ENCODE measurements at regions not wholly inside any gene's neighbourhood (a gene's known extent, or its start where the extent isn't known, plus 50 kb on each side); places are given as distances from the start of the nearest gene placed in this dataset.
"Not testable (repeated sequence)": the region's sequence is repeated elsewhere in the genome, so short reads cannot be mapped to it uniquely, and the experiment has no call there.

DNA sequence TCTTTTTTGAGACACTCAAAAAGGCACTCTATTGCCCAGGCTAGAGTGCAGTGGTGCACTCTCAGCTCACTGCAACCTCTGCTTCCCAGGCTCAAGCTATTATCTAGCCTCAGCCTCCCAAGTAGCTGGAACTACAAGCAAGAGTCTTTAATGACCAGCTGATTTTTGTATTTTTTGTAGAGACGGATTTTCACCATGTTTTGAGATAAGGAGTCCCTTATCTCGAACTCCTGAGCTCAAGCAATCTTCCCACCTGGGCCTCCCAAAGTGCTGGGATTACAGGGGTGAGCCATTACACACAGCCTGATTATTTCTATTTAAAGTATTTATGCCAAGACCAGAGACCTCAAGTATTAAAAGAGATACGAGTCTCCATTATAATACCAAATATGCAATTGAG, 566.1 kb upstream of the CA10 start:
- DNase-seq, result no peak

GRCh38 chr17:52721910-52722309, 563.4 kb upstream of the CA10 start:
- no peak for DNase-seq

GRCh38 chr17:52710363-52710901, 551.9 kb upstream of the CA10 start:
- DNase-seq, result no peak

GRCh38 chr17:52709724-52710123, 551.2 kb upstream of the CA10 start:
- no peak for DNase-seq

GRCh38 chr17:52696362-52696761, 537.8 kb upstream of the CA10 start:
- no peak for DNase-seq

GRCh38 chr17:52686140-52686539, 527.6 kb upstream of the CA10 start:
- DNase-seq, result no peak

GRCh38 chr17:52681480-52681879, 523.0 kb upstream of the CA10 start:
- no peak for DNase-seq

DNA sequence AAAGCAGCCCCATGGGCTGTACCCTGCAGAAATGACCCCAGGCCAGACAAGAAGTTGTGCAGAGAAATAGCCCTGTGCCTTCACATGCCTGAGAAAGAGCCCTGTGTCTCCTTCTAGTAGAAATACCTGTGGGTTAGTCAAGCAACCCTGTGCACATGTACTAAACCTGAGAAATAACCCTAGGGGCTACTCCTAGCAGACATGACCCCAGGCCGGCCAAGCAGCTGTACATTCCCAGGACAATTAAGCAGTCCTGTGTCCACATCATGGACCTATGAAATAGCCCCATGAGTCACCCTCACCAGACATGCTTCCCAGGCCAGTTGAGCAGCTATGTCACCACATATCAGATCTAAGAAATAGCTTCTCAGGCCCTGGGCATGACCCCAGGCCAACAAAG, 519.7 kb upstream of the CA10 start:
- no peak for DNase-seq

- no peak for DNase-seq
These were observed 516.2 kb upstream of the CA10 start for GRCh38 chr17:52674686-52675085.

- DNase-seq, result no peak
These were observed 515.3 kb upstream of the CA10 start for GRCh38 chr17:52673791-52674190.

DNA sequence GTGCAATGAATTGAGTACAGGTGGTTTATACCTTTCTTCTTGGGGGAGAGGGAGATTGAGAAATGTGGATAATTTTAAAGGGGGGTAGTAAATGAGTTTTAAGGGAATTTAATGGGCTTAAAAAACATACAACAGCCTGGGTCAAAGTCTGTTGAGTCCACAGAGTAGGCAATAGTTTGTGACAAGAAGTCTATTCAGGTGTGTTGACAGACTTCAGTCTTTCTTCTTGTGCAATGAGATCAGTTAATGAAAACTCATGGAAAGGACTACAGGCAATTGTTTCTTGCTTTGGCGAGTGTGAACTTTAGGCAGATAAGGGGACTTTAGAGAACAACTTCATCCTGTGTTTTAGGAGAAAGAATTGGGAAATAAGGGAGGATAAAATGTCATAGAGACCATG, 507.8 kb upstream of the CA10 start:
- no peak for DNase-seq

GRCh38 chr17:52660692-52661091, 502.2 kb upstream of the CA10 start:
- DNase-seq, result no peak

DNA sequence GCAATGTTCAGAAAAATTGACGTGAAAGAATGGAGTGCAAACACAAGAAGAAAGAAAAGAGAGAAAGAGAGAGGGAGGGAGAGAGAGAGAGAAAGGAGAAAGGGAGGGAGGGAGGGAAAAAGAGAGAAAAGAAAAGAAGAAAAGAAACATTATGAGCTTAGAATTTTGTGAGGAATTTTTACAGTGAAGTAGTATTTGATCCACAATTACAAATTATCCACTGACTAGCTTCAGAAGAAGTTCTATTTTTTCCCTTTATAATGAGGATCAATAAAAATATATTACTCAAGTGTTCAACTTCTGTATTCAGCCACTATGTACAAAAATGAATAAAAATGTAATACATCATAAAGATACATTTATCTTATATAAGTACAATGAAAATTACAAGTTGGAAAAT, 494.5 kb upstream of the CA10 start:
- no peak for DNase-seq

GRCh38 chr17:52648995-52649394, 490.5 kb upstream of the CA10 start:
- no peak for DNase-seq

DNA sequence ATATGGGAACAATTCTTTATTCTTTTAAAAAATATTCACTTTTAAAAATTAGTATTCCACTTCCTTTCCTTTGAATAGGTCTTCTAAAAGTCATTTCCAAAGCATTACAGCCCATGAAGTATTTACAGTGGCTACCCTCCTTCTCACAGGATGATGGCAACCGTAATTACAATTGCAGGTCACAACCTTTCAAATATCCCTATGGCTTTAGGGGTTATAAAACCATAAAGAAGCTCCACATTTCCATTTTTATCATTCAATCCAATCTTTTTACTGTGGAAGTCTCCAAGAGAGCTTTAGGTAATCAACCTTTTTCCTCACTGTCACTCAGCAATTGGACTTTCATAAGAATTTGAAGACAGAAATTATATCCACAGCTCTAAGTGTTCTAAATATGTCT, 488.9 kb upstream of the CA10 start:
- no peak for DNase-seq

GRCh38 chr17:52636443-52636842, 477.9 kb upstream of the CA10 start:
- no peak for DNase-seq

DNA sequence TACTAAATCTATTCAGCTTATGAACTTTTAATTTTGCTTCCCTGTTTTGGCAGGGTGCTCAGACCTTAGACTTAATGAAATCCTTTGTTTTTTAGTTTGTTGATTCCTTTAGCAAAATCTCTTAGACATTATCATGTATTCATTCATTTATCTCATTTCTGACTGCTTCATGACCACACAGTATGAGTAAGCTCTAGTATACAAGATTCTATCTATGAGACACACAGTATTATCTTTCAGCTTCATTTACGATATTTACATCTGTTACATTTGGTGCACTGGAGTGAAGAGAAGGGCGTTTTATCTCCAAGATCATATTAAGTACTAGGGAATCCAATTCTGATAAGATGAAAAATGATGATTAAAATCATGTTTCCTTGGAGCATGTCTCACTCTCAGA, 448.1 kb upstream of the CA10 start:
- DNase-seq, result no peak

DNA sequence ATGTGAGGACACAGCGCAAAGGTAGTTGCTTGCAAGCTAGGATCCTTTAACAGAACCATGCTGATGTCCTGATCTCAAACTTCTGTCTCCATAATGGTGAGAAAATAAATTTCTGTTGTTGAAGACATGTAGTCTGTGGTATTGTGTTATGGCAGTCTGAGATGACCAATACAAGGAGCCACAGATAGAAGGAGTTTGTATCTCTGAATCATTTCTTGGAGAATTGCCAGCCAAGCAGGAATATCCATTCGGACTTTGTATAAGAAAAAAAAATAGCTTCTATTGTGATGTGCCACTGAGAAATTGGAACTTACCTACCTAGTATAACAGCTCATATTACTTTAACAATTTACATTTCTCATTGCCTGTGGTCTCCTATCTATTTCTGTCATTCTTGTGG, 447.6 kb upstream of the CA10 start:
- DNase-seq, result no peak

- no peak for DNase-seq
These were observed 445.6 kb upstream of the CA10 start for GRCh38 chr17:52604105-52604504.

- not testable (repeated sequence) for DNase-seq
These were observed 439.1 kb upstream of the CA10 start for GRCh38 chr17:52597452-52598215.

DNA sequence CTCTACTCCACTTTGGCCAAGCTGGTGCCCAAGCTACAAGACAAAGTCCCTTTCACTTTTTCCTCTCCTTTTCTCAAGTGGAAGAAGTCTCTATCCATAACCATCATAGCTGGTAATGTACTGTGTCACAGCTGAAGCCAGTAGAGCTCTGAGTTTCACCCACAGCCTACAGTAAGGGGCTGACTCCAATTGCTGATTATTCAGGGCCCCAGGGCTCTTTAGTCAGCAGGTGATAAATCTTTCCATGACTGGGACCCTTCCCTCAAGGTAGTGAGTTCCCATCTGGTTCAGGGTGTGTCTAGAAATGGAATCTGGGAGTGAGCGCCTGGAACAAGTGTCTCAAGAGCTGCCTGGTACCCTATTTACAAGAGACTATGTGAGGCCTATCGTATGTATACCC, 436.0 kb upstream of the CA10 start:
- no peak for DNase-seq

DNA sequence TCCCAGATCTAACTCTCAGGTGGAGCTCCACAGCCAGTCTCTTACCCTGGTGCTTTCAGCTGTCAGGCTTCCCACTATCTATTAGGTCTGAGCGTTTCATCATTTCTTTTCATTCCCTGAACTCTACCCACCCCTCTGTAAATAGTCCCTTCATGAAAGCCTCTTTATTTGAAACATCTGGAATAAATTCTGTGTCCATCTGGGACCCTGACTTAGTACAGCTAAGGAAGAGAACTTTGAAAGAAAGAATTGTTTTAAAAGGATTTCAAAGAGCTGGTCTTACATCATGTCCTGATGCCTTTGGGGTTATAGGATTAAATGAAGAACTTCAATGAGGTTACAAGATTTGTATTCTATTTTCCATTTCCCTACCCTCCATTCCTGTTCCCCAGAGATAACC, 388.5 kb upstream of the CA10 start:
- no peak for DNase-seq

- no peak for DNase-seq
These were observed 388.0 kb upstream of the CA10 start for GRCh38 chr17:52546493-52546892.

- no peak for DNase-seq
These were observed 378.9 kb upstream of the CA10 start for GRCh38 chr17:52537421-52537820.

DNA sequence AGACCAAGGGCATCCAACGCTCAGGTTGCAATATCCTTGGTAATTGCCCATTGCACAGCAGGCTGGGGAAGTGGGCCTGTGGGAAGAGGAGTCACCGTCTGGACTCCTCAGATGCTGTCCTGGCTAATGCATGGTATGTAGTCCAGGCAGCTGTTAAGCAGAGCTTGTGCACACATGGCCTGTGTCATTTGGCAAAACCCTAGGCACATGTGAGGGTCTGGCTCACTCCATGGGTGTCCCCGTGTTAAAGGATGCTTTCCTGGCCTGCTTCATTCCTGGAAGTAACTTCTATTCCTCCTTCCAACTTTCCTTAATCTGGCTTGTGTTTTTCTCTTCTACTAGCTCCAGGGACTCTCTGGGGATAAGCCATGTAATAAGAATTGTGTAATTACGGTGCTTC, 378.0 kb upstream of the CA10 start:
- DNase-seq, result no peak

Data from right kidney (tissue), 1 donor.